Globus pallidus (tissue), 1 donor: ENCODE measurements at regions not wholly inside any gene's neighbourhood (a gene's known extent, or its start where the extent isn't known, plus 50 kb on each side); places are given as distances from the start of the nearest gene placed in this dataset.
"Not testable (repeated sequence)": the region's sequence is repeated elsewhere in the genome, so short reads cannot be mapped to it uniquely, and the experiment has no call there.

ENCODE experiments used
- DNase-seq: peaks from one replicate; pipeline ENCODE4 v3.0.0-alpha.2; 2015; ENCODE audit warnings: low spot score

- not testable (repeated sequence) for DNase-seq
These were observed 64.8 kb downstream of the B4GALT7 start for GRCh38 chr5:177664737-177665136.

DNA sequence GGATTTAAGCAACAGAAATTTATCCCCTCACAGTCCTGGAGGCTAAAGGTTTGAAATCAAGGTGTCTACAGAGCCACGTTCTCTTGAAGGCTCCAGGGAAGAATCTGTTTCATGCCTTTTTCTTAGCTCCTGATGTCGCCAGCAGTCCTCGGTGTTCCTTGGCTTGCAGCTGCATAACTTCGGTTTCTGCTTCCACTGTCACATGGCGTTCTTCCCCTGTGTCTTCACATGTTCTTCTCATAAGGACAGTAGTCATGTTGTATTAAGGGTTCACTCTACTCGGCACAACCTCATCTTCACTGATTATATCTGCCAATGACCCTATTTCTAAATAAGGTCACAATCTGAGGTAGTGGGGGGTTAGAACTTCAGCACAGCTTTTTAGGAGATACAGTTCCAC, 65.2 kb downstream of the B4GALT7 start:
- DNase-seq, result not testable (repeated sequence)

- DNase-seq, result not testable (repeated sequence)
These were observed 66.0 kb downstream of the B4GALT7 start for GRCh38 chr5:177665960-177666359.

- DNase-seq, result not testable (repeated sequence)
These were observed 71.3 kb downstream of the B4GALT7 start for GRCh38 chr5:177671035-177671754.

DNA sequence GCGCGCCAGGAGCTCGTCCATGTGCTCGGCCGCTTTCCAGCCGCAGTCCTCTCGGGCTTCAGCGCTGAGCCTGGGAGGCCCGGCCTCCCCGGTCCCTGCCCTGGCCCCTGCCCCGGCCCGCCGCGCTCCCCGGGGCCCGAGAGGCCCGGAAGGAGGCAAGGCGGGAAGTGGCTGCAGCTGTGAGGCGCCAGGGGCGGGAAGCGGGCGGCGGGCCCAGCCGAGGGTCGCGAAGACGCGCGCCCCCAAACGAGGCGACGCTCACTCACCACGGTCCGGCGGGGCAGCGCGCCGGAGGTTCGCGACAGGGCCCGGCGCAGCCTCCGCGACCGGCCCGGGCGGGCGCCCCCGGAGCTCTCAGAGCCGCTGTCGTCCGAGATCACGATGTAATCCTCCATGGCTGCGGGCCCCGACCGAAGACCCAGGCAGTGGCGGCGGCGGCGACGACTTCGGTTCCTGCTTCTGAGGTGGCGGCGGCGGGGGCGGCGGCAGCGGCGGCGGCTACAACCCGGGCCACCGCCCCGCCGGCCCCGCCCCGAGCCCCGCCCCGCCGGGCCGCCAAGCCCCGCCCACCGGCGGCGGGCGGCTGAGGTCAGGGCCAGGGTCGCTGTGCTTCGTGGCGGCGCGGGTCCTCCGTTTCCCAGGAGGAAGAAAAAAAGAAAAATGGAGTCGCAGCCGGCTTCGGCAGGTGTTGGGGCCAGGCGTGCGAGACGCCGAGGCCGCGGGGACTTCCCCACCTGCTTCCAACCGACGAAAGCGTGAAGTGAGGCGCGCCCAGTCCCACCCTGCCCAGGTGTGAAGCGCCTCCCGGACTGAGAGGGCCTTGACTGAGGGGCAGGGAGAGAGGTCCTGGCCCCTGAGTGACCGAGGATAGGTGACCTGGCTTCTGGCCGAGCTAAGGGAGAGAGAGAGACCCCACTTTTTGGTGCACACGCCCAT, 72.1 kb downstream of the B4GALT7 start:
- DNase-seq, result peak; percentile 11
